Right atrium auricular region (tissue), 2 donors: ENCODE measurements at regions not wholly inside any gene's neighbourhood (a gene's known extent, or its start where the extent isn't known, plus 50 kb on each side); places are given as distances from the start of the nearest gene placed in this dataset.

ENCODE experiments used
- DNase-seq: peaks from one replicate; pipeline ENCODE4 v3.0.0-alpha.2; 2019; ENCODE audit warnings: low spot score
- H3K27ac ChIP-seq, 2 donors: fragments of 200-600 bp; sonication (generic); 1 replicate in 1 of 2; 2 replicates in 1 of 2; pipeline ENCODE4 v1.5.1; 2016 to 2019
- H3K27me3 ChIP-seq, 2 donors: fragments of 200-600 bp; sonication (generic); one replicate each; pipeline versions ENCODE4 v1.5.1 to v1.6.0; 2017 to 2019
- H3K36me3 ChIP-seq: fragments of 200-600 bp; sonication (generic); one replicate; pipeline ENCODE4 v1.5.1; 2016
- H3K4me1 ChIP-seq, 2 donors: fragments of 200-600 bp; sonication (generic); one replicate each; pipeline versions ENCODE4 v1.5.1 to v1.6.0; 2017 to 2019
- H3K4me3 ChIP-seq, 2 donors: fragments of 200-600 bp; sonication (generic); 1 replicate in 1 of 2; 2 replicates in 1 of 2; pipeline ENCODE4 v1.5.1; 2017 to 2019; ENCODE audit warnings: mild to moderate bottlenecking in 1 of 2, moderate library complexity in 1 of 2
- H3K9me3 ChIP-seq, 2 donors: fragments of 200-600 bp; sonication (generic); one replicate each; pipeline ENCODE4 v1.5.1; 2019
- CTCF ChIP-seq, 2 donors: fragments of 200-600 bp; sonication (generic); IDR thresholded peaks; one replicate each; pipeline ENCODE4 v1.5.1; 2019; ENCODE audit warnings: antibody characterized with exemption in 2 of 2

GRCh38 chr4:79652232-79652631, 244.2 kb upstream of the GK2 start:
- Histone ChIP-seq H3K9me3 (peaks cover 0 to 3% of the 10 kb centered on the region in 2 donors), H3K27me3 (no peaks in the 10 kb centered on the region), H3K4me1 (peaks cover 0 to 13% of the 10 kb centered on the region in 2 donors), H3K4me3 (no peak overlapping the region), H3K36me3 (no peaks in the 10 kb centered on the region), H3K27ac (no peak overlapping the region)
- DNase-seq: no peak
- no peak for TF ChIP-seq CTCF (IDR thresholded peaks at IDR 0.05)

- peaks cover 0 to 13% of the 10 kb centered on the region in 2 donors for H3K4me1 ChIP-seq
- no peaks in the 10 kb centered on the region for H3K36me3 ChIP-seq
- H3K27me3 ChIP-seq: no peaks in the 10 kb centered on the region
- TF ChIP-seq CTCF (IDR thresholded peaks at IDR 0.05): no peak
- no peak overlapping the region for H3K4me3 ChIP-seq
- no peak overlapping the region for H3K27ac ChIP-seq
- DNase-seq: no peak
- no peaks in the 10 kb centered on the region for H3K9me3 ChIP-seq
Observed at GRCh38 chr4:79651456-79651855, 243.4 kb upstream of the GK2 start.

- no peaks in the 10 kb centered on the region for H3K9me3 ChIP-seq
- H3K4me1 ChIP-seq: peaks cover 0 to 13% of the 10 kb centered on the region in 2 donors
- H3K27ac ChIP-seq: no peak overlapping the region
- no peaks in the 10 kb centered on the region for H3K27me3 ChIP-seq
- no peak for DNase-seq
- no peak overlapping the region for H3K4me3 ChIP-seq
- no peak for TF ChIP-seq CTCF (IDR thresholded peaks at IDR 0.05)
- no peaks in the 10 kb centered on the region for H3K36me3 ChIP-seq
Observed at GRCh38 chr4:79650794-79651431, 242.9 kb upstream of the GK2 start.

GRCh38 chr4:79650217-79650616, 242.2 kb upstream of the GK2 start:
- H3K27ac ChIP-seq: no peak overlapping the region
- no peaks in the 10 kb centered on the region for H3K27me3 ChIP-seq
- DNase-seq: no peak

GRCh38 chr4:79645942-79646341, 237.9 kb upstream of the GK2 start:
- no peak overlapping the region for H3K27ac ChIP-seq
- TF ChIP-seq CTCF (IDR thresholded peaks at IDR 0.05): no peak
- peaks cover 0 to 3% of the 10 kb centered on the region in 2 donors for H3K4me1 ChIP-seq
- DNase-seq: no peak
- no peak overlapping the region for H3K4me3 ChIP-seq
- H3K36me3 ChIP-seq: no peaks in the 10 kb centered on the region
- no peaks in the 10 kb centered on the region for H3K27me3 ChIP-seq
- H3K9me3 ChIP-seq: no peaks in the 10 kb centered on the region

More at GRCh38 chr4:79650217-79650616, 242.2 kb upstream of the GK2 start:
- no peaks in the 10 kb centered on the region for H3K9me3 ChIP-seq
- H3K4me3 ChIP-seq: no peak overlapping the region
- H3K4me1 ChIP-seq: peaks cover 0 to 13% of the 10 kb centered on the region in 2 donors
- no peaks in the 10 kb centered on the region for H3K36me3 ChIP-seq
- TF ChIP-seq CTCF (IDR thresholded peaks at IDR 0.05): no peak

- no peak for TF ChIP-seq CTCF (IDR thresholded peaks at IDR 0.05)
- no peak overlapping the region for H3K27ac ChIP-seq
Observed at GRCh38 chr4:79638735-79639134, 230.7 kb upstream of the GK2 start.

More at GRCh38 chr4:79638735-79639134, 230.7 kb upstream of the GK2 start:
- DNase-seq: no peak
- Histone ChIP-seq H3K4me1 (no peaks in the 10 kb centered on the region), H3K36me3 (no peaks in the 10 kb centered on the region), H3K9me3 (no peaks in the 10 kb centered on the region), H3K4me3 (no peak overlapping the region), H3K27me3 (no peaks in the 10 kb centered on the region)
